GM21515 (cell line): ENCODE measurements at regions not wholly inside any gene's neighbourhood (a gene's known extent, or its start where the extent isn't known, plus 50 kb on each side); places are given as distances from the start of the nearest gene placed in this dataset.

ENCODE experiments used
- ATAC-seq: cut with Tn5 transposase; IDR thresholded peaks from one replicate; pipeline ENCODE4 v1.9.1; 2021; ENCODE audit not compliant: unreplicated experiment

DNA sequence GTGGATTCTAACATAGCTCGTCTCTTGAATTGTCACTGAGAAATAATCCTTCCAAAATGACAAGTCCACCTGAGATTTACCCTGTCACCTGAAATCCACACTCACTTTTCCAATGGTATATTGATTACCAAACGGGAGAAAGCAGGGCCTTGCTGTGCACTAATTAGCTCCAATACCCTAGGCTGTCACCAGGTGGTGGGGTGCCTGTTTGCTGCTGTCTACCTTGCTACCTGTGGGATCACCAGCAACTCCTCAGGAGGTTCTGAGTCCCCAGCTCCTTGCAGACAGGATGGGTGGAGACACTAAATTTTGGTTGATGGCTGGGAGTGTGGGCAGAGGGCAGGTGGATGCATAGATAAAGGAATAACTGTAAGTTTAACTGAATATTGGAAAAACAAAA is 237.2 kb upstream of the ZNF32 start:
- ATAC-seq = no peak

DNA sequence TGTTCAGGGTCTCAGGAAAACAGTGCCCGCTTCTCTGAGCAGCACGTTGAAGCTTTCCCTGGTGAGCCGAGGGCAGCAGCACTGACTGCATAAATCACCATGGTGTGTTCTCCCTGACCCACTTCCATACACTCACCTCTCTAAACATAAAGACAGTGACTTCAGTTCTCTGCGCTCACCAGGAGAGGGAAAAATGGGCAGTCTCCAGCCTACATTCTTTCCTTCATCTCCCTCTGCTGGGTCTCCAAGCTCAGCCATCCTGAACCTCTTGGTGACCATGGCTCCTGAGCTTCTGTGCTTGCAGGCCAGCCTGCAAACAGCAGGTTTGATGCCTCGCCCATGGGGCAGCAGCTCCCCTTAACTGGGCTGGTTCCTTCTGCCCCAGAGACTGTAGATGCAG is 236.6 kb upstream of the ZNF32 start:
- ATAC-seq = no peak

DNA sequence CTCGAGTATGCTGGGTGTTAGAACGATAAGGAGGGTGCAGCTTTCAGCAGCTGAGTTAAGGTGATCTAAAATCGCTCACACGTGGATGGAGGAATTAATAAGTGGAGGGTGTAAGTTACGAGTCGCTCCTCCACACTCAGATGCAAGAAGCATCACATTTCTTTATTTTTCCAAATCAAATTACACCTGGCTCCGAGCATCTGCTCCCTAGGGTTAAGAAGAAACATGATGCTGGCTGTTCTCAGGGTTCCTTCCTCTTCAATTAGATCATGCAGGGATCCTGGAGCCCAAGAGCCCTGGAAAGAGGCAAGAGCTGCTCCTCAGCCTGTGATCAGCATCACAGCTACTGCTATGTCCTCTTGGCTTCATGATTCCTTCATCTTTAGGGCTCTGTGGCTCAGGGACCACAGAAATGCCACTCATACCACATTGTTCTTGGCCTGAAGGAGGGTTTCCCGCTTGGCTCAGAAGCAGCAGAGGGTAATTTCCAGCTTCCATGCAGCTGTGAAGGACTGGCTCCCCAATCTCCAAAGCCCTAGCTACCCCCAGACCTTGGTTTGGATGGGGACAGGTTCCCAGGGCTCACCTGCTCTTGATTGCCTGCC is 235.9 kb upstream of the ZNF32 start:
- ATAC-seq = no peak

DNA sequence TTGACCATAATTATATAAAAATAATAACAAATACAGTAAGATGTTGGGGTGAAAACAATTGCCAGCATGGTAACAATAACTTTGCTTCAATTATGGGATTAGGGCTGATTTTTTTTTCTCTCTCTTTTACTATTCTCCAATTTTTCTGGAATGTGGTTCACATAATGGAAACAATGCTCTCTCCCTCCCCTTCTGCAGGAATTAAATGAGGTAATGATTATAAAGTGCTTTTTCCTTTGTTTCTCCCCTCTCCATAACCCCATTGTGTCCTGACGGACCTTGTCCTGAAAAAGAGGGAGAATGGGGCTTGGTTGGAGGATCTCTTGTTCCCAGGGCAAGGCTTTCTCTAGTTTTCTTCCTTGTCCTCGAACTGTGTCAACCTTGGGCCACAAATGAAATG is 234.0 kb upstream of the ZNF32 start:
- no peak for ATAC-seq

DNA sequence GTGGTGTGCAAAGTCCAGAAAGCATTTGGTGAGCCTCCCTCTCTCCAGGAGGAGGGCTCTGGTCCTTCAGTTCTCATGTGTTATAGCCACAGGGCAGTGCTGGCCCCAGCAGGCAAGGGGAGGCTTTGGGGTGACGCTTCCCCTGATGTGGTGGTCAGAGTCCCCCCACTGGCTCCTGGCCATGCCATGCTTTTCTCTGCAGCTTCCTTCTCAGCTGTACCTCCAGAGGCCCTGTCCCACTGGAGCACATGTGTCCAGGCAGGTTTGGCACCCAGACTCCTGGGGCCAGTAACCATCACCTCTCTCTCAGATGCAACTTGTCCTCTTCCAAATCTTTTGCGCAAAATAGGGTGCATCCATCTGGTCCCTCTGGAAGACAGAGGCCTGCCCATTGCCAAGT is 233.0 kb upstream of the ZNF32 start:
- no peak for ATAC-seq

DNA sequence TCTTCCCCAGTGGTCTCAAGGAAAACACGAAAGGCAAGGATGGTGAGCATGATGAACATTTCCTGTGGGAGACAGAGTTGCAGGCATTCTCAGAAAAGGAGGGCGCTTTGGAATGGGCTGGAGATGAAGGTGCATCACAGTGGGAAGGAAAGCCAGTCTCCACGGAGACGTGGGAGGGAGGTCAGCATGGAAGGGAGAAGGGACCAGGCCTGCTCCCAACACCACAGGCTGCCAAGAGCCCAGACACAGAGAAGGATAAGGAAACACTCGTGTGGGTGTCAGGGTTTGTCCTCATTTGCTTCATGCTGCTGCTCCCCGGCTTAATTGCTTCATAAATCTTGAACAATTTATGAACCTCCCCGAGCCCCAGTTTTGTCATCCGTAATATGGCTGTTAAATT is 231.5 kb upstream of the ZNF32 start:
- no peak for ATAC-seq

DNA sequence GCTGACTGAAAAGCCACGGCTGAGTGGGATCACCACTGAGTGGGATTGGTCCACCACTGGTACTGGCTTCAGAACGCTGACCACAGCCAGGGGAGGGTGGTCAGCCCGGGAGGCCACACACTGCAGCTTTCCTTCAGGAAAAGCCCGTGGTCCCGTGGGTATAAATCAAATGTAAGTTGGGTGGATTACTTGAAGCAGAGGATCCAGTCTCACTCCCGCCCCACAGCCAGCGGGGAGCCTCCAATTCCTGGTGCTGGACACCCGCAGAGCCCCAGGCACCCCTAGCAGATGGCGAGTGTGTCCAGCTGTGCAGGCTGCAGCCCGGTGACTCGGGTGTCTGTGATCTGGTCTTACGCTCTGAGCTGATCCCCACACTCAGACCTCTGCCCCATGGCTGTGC is 231.1 kb upstream of the ZNF32 start:
- no peak for ATAC-seq

DNA sequence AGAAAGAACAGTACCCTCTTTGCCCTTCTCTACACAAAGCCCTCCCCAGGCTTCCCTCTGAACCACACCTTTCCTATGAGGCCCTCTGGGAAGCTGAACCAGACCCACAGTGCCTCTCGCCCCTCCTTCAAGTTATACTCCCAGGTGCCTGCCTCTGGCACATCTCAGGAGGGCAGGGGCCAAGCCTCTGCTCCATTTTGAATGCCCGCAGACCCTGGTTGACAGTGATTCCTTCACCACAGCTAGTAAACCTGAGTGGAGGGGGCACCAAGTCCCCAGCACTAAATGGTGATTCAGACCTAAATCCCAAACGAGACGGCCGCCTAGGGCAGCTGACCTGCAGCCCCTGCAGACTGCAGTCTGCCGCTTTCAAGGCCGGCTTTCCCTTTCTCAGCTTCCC is 230.5 kb upstream of the ZNF32 start:
- ATAC-seq = no peak

DNA sequence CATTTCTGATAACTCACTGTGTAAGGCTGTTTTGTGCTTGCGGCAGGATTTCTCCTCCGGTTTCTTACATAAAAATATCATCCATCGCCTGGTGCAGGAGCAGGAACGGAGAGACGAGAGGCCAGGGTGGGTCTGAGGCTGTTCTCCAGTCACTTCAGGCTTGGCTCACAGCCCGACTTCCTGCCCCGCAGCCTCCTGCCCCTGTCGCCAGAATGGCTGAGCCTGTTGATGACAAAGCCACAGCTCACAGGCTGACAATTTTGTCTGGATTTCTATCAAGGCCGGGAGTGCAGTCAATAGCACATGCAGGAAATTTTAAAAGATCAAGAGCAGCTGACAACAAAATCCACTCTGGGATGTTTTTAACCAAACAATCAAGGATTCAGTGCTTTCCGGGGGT is 229.7 kb upstream of the ZNF32 start:
- no peak for ATAC-seq

DNA sequence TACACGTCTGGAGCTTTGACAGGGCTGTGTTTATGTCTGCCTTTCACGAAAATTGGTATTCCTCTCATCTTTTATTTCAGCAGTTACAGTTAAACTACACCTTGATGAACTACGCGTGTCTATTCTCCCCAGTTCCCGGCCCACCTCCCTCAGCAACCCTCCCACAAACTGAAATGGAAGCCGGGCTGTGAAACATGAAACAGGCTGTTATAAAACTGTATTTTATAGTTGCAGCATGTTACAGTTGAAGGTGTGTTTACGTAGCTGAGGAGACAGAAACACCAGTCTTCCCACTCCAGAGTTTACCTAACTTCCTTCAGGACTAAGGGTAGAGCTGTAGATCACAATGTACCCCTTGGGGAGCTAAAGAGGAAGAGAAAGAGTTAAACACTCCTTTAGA is 228.3 kb upstream of the ZNF32 start:
- ATAC-seq = no peak

DNA sequence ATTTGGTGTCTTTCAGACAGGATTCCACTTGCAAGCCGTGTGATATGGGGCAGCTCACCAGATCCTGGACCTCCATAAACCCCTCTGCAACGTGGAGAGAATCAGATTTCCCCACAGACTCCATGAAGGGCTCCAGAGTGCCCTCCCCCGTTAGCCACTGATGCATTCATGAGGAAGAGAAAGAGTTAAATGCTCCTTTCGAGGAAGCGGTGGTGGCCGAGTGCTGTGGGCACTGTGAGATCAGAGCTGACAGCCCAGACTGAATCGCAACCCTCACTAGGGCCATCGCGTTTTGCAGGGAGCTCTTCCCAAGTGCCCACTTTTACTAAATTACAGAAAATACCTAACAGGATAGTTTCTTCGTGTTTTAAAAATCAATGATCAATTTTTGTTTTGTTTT is 226.3 kb upstream of the ZNF32 start:
- ATAC-seq = no peak

DNA sequence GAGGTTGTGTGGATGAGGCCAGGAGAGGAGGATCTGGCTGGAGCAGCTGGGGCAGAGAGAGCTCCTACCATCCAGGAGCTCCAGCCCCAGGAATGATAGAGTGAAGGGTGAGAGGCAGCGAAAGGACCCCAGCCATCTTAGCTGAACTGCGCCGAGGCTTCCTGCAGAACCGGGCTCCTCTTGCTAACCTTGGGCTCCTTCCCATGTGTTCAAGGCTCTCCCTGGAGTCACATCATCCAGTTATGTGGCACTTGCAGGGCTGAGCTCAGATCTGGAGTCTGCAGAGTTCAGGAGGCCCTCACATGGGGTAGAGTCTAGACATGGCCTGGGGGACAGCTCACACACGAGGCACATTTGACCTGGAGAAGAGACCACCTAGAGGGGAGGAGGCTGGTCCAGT is 225.0 kb upstream of the ZNF32 start:
- ATAC-seq = no peak

DNA sequence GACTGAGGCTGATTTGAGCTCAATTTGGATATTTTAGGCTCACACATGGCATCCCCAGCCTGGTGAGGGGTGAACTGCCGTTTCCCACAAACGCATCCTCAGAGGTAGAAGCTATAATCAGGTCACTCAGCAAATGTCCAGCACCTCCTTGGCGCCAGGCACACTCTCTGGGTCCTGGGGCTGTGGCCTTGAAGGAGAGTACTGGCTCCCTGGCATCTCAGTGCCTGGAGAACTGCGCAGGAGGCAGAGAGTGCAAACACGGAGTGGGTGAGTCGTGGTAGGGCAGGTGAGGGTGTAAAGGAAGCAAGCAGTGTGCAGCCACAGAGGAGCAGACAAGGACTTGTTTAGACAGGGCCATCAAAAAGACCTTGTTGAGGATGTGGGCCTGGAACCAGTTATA is 224.0 kb upstream of the ZNF32 start:
- ATAC-seq = no peak

DNA sequence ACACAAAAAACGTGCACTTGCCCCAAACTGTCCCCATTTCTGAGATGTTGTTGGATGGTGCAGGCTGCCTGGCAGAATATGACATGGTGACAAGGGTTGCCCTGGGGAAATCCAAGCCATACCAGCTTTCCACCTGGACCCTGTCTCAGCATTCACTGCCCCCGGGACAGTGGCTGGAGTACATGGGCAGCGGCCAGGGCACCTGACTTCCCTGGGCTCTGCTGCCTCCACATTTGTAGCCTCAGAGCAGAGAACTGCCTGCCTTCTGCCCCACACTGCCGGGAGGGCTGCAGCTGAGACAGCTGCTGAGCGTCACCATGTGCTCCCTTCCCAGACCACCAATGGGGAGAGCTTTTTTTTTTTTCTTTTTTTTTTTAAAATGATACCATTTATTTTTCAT is 222.9 kb upstream of the ZNF32 start:
- ATAC-seq = no peak

DNA sequence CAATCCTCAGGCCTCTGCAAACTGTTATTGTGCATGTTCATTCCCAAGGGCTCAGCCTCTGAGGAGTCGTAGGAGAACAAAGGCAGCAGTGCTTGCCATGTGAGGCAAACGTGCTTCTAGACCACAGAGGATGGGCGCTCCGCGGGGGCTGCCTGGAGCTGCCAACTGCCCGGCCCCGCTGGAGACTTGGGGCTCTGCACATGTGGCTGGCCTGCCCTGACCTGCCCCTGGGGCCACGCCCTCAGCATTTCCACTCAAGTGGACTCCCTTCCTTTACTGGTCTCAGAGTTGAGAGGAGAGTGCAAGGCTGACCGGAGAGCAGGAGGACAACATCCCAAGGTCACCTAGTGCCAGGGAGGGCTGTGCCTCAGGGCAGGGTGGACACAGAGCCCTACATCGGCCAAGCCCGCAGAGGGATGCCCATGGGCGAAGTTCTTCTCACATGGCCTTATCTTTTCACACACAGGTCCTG is 222.3 kb upstream of the ZNF32 start:
- ATAC-seq = no peak

DNA sequence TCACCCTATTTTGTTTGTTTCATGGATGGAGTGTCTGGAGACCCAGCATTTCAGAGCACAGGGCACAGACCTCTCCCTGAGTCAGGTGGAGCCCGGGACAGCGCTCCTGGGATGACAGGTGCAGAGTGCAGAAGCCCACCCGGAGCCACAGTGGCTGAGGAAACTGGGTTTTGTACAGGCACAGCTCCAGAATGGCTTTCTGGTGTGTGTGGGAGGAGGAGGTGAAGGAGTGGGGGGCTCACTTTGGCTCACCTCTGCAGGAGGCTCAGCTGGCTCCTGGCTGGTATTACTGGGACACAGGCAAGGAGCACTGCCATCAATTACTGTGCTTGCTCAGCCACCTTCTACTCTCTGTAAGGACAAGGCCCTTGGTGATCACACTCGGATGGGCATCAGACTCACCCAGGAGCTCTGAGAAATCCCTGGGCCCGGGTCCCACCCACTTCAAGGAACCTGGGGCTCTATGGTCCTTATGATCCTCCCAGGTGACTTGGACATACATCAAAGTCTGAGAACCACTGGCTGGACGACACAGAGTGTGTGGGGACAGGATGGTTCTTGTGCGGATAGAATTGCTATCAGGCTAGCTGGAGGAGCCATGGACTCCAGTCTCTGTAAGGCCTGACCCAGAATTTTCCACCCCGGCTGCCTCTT is 221.1 kb upstream of the ZNF32 start:
- ATAC-seq = no peak

DNA sequence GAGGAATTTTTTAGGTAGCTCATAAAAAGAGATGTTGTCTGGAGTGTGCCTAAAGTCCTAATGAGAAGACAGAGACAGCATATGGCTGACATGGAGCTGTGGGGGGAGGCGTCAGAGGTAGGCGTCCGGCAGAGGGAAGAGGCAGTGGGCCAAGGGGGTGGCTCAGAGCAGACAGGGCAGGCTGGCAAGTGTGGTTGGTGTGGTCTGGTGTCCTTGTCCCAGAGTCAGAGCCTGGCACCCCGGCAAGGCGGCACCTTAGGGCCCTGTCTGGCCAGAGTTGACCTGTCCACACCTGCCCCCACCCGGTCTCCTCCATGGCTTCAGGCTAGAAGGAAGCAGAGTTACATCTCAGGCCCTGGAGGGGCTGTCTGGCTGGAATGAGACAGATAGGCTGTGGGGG is 220.3 kb upstream of the ZNF32 start:
- no peak for ATAC-seq

DNA sequence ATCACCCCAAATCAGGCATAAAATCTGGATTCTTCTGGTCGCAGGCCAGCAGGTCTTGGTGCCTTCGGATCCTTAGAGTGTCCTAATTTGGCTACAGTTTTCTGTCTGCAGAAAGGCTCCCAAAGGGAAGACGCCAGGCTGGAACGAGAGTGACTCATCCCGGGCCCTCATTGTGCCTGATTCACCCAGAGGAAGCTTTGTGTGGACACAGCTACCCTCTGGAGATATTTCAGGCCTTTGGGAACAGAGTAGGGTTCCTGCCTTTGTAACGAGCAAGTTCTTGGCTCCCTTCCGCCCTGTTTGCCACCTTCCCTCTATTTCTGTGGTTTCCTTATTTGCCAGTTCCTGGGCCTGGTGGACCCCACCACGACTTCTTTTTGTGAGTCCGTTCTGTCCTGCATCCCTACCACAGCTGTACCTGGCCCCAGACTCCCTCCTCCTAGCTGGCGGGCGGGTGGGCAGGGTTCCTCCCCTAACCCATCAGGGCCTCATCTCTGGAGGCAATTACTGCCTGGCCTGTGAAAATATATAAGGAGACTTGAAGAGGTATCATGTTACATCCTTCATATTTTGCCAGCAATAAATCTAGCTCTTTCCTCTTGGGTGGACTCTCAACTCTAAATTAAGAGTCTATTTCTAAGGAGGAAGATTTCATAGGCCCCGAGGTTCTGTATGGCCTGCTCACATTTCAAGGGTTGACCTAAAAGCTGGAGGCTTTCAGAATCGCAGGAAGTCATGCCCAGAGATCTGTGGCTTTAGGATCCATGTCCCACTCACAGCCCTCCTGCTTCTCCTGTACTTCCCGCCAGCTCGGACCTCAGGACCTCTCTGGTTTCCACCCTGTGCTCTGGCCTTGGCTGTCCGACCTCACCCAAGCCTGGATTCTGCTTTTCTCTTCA is 219.2 kb upstream of the ZNF32 start:
- no peak for ATAC-seq

DNA sequence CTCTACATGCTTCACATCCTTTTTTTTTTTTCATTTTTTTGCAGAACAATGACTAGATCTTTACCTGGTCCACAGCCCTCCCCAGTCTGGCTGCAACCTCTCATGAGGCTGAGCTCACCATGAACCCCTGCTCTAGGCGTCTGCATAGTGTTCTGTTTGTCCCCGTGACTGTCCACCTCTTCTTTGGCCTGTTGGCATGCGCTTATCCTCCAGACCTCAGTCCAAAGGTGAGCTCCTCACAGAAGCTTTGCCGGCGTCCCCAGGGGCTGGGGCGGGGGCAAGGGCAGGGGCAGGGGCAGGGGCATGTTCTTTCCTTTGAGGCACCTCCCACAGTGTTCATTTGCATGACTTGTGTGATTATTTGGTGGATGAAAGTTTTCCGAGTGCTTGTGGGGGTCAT is 218.4 kb upstream of the ZNF32 start:
- ATAC-seq = no peak

DNA sequence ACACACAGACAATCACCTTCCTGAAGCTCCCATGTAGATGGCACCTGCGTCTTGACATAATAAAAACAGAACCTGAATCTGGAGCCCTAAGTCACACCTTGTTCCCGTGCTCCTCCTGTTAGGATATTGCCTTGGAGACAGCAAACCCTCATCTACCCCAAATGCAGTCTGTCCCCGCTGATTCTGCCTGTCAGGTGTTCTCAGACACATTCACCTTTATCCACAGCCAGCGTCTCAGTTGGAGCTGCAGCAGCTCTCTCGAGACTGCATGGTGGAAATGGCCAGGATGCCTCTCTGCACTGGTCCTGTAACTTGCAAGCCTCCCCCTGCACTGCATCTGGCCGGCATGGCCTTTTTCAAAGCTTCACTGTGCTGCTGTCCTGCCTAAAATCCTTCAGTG is 218.0 kb upstream of the ZNF32 start:
- ATAC-seq = no peak

DNA sequence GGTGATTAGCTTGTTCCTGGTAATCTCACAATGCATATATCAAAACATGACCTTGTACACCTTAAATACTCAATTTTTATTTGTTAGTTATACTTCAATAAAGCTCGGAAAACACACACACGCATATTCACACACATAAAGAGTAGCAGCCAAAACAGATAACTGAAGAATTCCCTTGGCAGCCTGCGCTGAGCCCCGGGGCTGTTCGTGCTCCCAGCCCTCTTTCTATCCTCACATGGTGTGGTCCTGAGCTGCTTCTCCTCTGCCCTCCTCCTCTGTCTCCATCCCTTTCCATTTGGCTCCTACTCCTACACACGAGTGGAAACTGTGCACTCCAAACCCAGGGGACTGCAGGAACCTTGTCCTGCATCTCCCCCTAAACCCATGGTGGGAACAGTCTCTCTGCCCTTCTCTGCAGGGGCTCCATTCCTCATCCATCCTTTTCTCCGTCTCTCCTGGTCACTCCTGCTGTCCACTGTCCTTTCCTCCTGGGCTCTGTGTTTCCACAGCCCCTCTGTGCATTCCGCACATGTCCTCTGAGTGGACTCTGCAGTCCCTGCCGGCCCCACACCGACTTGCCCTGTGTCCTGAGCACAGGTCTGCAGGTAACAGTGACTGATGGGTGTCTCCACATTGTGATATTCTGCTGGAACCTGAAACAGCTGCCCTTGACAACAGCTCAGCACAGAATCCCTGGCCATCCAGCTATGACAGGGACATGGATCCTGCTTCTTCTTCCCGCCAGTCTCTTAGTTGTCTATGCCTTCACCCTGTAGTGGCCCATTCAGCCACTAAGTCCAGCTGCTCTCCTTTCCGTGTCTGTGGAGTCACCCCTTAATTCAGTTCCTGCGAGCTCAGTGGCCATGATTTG is 216.8 kb upstream of the ZNF32 start:
- no peak for ATAC-seq
